HG03139 (cell line): ENCODE measurements at regions not wholly inside any gene's neighbourhood (a gene's known extent, or its start where the extent isn't known, plus 50 kb on each side); places are given as distances from the start of the nearest gene placed in this dataset.
"Not testable (repeated sequence)": the region's sequence is repeated elsewhere in the genome, so short reads cannot be mapped to it uniquely, and the experiment has no call there.

Source experiments
- ATAC-seq: cut with Tn5 transposase; IDR thresholded peaks from one replicate; pipeline ENCODE4 v1.9.1; 2021; ENCODE audit not compliant: unreplicated experiment

DNA sequence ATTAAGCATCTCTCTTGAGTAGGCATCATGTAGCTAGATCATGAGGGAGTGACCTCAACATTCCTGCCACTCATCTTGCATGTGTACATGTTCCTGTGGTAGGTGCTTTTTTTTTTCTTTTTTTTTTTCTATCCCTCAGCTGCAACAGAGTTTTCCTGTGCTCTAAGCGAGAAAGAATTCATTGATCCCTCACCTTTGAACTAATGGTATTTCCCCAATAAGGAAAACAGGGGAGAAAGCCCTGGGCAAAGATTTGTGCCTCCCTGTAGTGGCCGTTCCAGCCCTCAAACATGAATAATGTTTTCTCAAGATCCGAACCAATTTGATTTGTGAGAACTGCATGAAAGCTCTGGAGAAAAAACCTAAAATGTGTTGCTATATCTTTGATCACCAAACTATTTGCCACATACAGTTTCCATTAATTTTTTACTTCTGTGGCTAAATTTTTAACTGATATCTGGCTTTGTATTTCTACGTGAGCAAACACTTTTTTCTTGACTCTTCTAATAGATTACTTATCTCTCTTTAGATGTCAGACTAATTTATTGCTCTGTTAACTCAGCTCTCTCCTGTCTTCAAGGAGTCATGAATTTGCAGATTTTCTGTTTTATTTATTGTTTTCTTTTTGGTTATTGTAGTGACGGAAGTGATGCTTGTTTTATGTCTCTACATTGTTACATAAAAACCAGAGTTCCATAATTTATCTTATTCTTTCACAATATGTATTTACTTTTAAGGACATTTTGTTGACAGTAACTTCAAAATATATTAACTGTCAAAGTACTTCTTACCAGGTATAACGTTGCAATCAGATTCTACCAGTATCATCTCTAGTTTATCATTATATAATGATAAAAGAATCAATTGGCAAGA is 1396.5 kb downstream of the OTOL1 start:
- no peak for ATAC-seq

DNA sequence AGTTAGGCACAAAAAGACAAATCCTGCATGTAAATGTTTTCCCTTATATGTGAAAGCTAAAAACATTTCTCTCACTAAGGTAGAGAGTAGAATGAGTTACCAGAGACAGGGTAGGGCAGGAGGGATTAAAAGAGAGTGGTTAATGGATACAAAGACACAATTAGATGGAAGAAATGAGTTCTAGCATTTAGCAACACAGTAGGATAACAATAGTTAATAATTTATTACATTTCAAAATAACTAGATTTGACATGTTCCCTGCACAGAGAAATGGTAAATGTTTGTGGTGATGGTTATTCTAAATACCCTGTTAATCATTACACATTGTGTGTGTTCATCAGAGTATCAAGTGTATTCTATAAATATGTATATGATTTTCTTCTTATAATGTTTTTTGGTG is 1400.7 kb downstream of the OTOL1 start:
- ATAC-seq: no peak

DNA sequence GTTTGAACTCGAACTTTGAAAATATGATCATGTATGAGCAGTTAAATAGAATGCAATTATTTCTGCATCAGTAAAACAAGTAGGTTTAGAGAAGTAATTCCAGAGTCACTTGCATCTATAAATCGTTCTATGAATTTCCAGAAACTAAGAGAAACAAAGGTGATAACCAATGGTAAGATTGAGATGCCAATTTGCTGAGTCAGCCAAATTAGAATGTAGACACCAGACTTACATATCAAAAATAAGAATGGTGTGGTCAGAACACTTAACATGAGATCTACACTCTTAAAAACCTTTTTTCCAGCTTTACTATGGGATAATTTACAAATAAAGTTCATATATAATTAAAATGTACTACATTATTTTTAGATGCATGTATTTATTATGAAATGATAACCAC is 1435.9 kb downstream of the OTOL1 start:
- ATAC-seq: no peak

DNA sequence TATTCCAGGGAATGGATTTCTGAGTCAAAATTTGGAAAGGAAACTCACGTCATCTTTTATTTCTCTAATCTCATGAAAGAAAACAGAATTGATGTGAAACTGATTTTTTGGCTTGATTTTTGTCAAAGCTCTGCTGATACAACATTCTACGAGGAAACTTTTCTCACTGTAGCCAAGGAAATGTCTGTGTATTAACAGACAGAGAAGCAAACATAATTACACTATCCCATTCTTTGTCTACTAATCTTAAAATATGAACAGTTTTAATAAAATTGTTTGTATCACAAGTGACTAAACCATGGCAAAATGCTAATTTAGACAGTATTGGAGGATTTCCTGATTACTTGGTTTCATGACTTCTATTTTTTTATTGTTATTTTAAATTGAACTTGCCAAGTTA is 1437.0 kb downstream of the OTOL1 start:
- no peak for ATAC-seq

DNA sequence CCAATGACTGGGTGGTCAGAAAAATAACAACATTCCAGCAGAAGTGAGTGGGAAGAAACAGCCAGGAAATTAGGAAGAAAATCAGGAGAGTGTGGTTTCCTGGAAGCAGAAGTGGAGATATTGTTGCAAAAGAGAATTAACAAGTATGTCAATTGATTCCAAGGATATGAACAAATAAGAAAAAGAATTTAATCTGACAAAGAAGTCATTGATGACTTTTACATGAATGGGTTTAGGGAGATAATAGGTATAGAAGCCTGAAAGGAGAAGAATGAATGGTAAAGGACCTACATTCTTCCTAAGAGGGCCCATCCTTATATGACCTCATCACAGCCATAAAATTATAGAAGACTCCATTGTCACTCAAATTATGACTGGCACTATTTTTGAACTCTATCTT is 1440.1 kb downstream of the OTOL1 start:
- ATAC-seq: no peak

DNA sequence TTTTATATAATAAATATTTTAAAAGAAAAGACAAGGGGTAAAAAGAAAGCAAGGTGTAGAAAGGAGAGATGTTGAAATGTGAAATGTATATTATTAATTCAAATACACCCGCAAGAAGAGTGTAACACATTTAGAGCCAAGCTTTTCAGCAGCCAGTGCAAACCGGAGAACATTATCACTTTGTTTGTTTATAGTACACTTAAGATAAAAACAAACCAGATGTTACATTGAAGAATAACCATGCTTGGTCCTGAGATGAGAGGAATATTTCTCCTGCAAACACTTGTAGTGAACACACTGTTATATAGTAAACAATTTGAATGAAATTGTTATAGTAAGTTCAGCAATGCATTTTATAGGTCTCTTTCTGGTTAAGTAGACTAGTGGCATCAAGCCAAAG is 1441.5 kb downstream of the OTOL1 start:
- ATAC-seq: no peak

DNA sequence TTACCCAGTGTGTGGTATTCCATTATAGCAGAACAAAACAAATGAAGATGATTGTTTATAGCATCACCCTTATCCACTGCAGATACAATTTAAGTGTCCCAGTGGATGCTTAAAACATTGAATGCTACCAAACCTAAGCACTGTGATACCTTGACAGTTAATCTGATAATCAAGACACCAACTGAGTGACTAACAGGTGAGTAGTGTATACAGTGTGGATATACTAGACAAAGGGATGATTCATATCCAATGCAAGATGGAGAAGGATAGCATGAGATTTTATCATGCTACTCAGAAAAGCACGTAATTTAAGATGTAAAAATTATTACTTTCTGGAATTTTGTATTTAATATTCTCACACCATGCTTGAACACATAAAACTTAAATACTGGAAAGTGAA is 1449.0 kb downstream of the OTOL1 start:
- ATAC-seq: no peak

DNA sequence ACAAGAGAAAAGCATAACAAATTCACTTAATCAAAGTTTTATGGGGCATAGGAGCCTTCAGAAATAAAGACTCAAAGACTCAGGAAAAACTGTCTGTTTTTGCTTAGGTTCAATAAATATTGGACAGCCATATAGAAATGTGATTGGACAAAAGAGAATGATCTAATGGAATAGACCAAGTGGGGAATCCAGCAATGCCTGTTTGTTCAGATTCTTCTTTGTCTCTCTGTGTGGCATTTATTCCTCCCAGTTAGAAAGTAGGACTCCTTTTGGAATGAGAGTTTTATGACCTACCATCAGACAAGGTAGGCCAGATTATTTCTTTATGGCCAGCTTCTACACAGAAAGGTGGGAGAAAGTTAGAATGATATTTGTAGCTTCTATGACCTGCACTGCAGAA is 1460.1 kb downstream of the OTOL1 start:
- no peak for ATAC-seq

DNA sequence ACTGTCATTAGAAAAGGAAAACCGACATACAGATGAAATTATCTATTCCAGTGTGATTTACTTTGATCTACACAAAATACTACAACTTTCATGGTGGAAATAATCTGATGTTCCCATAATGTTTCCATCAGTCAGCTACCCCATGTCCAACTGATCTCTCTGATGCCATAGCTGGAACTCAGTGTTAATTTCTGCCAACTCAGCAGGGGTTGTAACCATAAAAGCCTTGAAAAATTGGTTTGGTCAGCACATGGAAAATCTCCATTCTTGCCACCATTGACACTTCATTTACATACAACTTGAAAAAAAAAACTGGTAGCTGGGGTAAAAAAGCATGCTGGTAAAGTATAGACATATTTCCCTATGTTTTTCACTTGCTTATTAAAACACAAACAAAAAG is 1463.7 kb downstream of the OTOL1 start:
- ATAC-seq: no peak

DNA sequence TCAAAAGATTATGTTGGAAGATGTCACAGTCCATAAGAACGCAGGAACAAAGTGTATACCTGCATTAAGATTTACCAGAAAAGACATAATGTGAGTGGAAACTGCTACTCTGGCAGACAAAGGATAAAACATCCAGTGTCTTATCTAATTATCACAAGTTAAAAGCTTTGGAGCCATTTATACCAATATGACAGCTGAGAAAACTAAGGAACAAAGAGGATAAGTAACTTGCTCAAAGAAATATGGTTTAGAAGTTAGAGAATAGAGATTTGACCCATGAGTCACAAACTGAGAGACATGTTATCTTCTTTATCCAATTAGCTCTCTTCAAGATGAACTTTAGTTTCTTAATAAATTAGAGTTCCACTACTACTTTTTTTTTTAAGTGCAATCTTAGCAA is 1473.7 kb downstream of the OTOL1 start:
- ATAC-seq: no peak

DNA sequence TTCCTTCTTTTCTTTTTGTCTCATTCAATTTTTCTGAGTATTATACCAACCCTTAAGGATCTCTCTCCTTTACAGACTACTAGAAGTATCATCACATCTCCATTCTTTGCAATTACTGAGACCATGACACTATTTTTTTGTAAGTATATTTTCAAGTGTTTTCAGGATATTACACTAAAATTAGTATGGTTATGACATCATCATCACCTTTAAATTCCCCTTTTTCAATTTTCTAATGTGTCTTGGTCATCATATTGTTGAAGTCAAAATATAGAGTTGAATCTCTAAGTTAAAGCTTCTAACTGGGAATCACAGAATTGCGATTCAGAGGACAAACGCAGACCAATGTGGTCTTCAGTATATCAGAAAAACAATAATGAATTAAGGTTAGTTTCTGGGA is 1475.1 kb downstream of the OTOL1 start:
- no peak for ATAC-seq

DNA sequence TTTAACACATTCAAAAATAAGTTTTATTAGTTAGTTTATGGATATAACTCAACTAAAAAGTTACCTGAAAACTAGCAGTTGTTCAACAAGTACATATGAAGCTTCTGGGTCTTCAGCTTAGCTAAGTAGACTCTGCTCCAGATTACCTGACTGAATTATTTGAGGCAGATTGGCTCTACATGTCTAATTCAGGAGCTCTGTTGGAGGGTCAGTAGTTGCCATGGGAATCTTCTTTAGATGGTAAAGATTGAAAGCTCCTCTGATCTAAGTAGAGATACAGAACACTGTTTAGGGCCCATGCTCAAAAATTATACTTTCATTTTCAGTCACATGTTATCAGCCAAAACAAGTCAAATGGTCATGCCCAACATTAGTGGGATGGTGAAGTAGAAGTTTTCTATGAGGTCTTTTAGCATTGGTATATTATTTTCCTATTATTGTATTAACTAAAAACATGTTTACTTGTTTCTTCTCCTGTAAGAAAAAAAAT is 1476.9 kb downstream of the OTOL1 start:
- no peak for ATAC-seq

DNA sequence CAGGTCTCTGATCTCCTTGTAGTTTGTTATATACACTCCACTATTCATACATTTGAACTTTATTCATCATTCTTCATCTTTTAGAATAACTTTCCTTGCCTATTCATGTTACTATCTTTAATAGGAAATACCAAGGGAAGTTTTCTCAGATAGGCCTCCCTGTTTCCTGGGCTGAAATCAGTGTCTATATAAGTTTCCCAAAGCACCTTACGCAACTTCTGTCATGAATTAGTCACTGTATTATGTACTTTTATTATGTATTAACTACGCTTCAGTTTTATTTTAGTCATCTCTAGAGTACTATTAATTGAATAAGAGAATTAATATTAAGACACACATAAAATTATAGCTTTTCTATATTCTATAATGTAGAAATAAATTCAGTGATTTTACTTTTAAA is 1481.5 kb downstream of the OTOL1 start:
- no peak for ATAC-seq

DNA sequence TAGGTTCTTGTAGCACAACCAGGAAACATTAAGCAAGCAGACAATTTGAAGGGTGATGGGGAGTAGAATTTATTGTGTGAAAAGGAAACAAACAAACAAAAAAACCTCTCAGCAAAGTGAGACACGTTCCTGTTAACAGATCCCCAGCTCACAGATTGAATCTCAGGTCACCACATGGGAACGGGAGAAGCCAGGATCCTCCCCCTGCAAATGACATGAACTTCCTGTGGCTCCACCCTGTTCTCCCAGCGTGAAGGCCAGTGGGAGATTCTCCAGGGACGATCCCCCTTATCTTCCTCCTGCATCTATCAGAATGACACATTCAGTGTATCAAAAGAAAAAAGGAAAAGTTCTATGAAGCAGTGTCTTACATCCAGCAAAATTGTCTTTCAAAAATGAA is 1488.1 kb downstream of the OTOL1 start:
- ATAC-seq: no peak

DNA sequence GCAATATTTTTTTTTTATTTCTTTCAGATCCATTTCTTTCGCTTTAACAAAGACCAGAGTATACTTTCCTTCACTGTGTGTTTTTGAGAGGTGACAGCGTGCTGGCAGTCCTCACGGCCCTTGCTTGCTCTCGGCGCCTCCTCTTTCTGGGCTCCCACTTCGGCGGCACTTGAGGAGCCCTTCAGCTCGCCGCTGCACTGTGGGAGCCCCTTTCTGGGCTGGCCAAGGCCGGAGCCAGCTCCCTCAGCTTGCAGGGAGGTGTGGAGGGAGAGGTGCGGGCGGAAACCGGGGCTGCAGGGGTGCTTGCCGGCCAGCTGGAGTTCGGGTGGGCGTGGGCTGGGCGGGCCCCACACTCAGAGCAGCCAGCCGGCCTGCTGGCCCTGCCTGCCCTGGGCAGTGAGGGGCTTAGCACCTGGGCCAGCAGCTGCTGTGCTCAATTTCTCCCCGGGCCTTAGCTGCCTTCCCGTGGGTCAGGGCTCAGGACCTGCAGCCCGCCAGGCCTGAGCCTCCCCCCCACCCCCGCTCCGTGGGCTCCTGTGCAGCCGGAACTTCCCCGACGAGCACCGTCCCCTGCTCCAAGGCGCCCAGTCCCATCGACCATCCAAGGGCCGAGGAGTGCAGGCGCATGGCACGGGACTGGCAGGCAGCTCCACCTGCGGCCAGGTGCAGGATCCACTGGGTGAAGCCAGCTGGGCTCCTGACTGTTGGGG is 1490.6 kb downstream of the OTOL1 start:
- ATAC-seq: not testable (repeated sequence)

DNA sequence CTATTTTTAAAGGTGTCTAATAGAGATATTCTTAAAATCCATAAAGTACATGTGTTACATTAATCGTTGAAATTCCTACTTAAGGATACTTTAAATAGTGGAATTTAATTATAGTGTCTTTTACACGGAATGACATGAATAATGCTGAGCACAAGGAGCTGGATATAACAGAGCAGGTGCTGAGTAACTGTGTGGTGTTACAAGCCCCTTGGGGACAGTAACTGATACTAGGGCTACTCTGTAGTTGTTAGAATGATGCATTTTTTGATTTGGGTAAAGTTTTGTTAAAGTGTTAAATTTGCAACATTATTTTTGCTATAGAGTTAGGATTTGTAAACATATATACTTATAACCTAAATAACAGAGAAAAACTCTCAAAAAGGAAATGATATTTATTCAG is 1496.1 kb downstream of the OTOL1 start:
- no peak for ATAC-seq

DNA sequence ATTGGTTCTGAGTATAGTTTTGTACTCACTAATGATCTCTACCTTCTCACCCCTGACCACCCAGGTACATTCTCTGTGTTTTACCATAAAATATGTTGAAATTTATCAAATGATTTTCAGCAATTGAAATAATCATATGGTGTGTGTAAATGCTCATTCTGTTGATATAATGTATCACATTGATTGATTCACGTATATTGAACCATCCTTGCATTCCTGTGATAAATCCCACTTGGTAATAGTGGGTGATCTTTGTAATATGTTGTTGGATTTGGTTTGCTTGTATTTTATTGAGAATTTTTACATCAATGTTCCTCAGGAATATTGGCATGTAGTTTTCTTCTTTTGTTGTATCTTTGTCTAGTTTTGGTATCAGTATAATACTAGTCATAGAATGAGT is 1497.6 kb downstream of the OTOL1 start:
- no peak for ATAC-seq

DNA sequence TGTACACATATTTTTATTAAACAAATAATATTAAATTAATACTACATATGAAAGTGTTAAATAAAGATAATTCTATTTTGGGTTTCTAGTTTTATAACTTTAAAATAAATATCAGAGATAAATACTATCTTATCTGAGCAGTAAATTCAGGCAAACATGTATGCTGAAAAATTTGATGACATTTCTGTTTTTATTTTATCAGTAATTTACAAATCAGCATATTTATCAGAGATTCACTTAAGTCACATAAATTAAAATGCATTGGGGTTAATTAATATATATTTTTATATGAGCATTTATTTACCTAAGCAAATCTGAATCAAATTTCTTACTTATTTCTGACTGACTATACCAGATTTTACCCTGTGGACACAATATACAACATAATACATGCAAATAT is 1499.8 kb downstream of the OTOL1 start:
- ATAC-seq: no peak

DNA sequence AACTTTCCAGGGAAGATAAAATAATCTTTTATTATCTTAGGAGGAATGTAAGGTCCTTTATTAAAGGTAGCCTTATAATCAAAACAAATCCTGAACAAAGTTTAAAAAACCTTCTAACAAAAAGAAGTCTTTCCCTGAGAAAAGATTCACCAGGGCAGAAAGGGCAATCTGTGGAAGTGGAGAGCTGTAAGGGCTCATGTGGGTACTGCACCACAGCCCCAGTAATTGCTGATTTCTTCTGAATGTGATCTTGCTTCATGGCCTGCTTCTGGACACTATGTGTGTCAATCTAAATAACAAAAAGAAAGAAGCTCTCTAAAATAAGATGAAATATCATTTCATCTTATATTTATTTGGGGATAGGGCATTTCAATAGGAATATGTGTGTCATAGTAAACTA is 1501.6 kb downstream of the OTOL1 start:
- ATAC-seq: no peak

DNA sequence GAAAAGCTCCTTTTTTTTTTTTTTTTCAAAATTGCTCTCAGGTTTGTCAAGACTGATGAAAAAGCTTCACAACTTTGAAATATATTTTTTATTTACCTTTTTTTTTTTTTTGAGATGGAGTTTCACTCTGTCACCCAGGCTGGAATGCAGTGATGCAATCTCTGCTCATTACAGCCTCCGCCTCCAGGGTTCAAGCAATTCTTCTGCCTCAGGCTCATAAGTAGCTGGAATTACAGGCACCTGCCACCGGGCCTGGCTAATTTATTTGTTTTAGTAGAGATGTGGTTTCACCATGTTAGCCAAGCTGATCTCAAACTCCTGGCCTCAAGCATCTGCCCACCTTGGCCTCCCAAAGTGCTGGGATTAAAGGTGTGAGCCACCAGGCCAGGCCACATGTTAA is 1515.0 kb downstream of the OTOL1 start:
- no peak for ATAC-seq

DNA sequence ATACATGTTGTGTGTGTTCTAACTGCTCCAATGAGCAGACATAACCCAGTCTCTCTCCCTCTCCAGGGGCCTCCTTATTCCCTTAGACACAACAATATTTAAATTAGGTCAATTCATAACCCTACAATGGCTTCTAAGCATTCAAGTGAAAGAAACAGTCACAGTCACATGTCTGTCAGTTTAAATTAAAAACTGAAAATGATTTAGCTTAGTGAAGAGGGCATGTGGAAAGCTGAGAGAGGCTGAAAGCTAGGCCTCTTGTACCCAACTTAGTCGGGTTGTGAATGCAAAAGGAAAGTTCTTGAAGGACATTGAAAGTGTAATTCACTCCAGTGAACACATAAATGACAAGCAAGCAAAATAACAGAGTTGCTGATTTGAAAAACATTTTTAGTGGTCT is 1519.6 kb downstream of the OTOL1 start:
- ATAC-seq: no peak

DNA sequence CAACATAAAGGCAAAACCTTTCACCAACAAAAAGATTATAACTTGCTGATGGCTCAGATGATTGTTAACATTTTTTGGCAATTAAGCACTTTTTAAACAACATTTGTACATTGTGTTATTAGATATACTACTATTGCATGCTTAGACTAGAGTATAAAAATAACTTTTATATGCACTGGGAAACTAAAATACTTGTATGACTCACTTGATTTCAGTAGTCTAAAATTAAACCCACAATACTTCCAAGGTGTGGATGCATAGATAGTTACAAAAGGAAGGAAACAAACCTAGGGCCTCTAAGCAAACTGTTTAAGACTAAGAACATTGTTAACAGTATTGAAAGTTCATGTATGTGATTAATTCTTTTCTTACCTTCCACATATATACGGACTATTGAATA is 1521.5 kb downstream of the OTOL1 start:
- no peak for ATAC-seq
